HEK293 (cell line): ENCODE measurements at regions not wholly inside any gene's neighbourhood (a gene's known extent, or its start where the extent isn't known, plus 50 kb on each side); places are given as distances from the start of the nearest gene placed in this dataset.

Source experiments
- CTCF ChIA-PET: fragments of 350-600 bp; formaldehyde crosslinking; extraction: SDS; loops from one replicate; lab custom pipeline; 2021; ENCODE audit warnings: antibody characterized with exemption; lab: Yijun Ruan, JAX
- POLR2A ChIA-PET: fragments of 300-600 bp; formaldehyde crosslinking; extraction: SDS; loops from one replicate; lab custom pipeline; 2020; ENCODE audit warnings: antibody characterized with exemption, inconsistent platforms; lab: Yijun Ruan, JAX
- H3K27ac ChIP-seq: fragments of 200-500 bp; sonication (Bioruptor generic); 2 replicates; pipeline ENCODE4 v1.5.1; 2014; ENCODE audit warnings: low read depth, low read length, control low read depth, inconsistent platforms; ENCODE audit errors: extremely low read depth
- H3K36me3 ChIP-seq, 2 experiments: fragments of 200-500 bp in 1 of 2; sonication (Bioruptor generic) in 1 of 2; 1 replicate in 1 of 2; 2 replicates in 1 of 2; pipeline ENCODE4 v1.5.1; 2014 to 2017; ENCODE audit warnings: inconsistent platforms in 2 of 2, low read length in 2 of 2; ENCODE audit not compliant: control insufficient read depth in 2 of 2, insufficient read depth in 1 of 2
- H3K4me1 ChIP-seq: fragments of 200-500 bp; sonication (Bioruptor generic); 2 replicates; pipeline ENCODE4 v1.5.1; 2014; ENCODE audit warnings: mild to moderate bottlenecking, low read length, inconsistent platforms; ENCODE audit not compliant: control insufficient read depth, insufficient read depth
- H3K4me3 ChIP-seq: 2 replicates; pipeline ENCODE4 v1.5.1; 2011; ENCODE audit warnings: low read depth, mild to moderate bottlenecking, control low read depth, low read length, moderate library complexity
- H3K9me3 ChIP-seq: fragments of 200-500 bp; sonication (Bioruptor generic); 2 replicates; pipeline ENCODE4 v1.5.1; 2014; ENCODE audit warnings: low read depth, low read length, inconsistent platforms; ENCODE audit not compliant: control insufficient read depth, insufficient read depth
- ATF2 ChIP-seq: fragments of 450-650 bp; formaldehyde crosslinking; IDR thresholded peaks from 2 replicates; pipeline ENCODE4 v1.5.1; 2016; ENCODE audit warnings: missing biosample characterization, missing genetic modification characterization, low read depth
- BCL11A ChIP-seq: fragments of 450-650 bp; formaldehyde crosslinking; IDR thresholded peaks from 2 replicates; pipeline ENCODE4 v1.5.1; 2016; ENCODE audit warnings: low read depth, missing biosample characterization, missing genetic modification characterization
- EGR2 ChIP-seq: fragments of 450-650 bp; formaldehyde crosslinking; IDR thresholded peaks from 2 replicates; pipeline ENCODE4 v1.5.1; 2016; ENCODE audit warnings: low read depth, missing biosample characterization, missing genetic modification characterization
- GFI1B ChIP-seq: fragments of 450-650 bp; formaldehyde crosslinking; IDR thresholded peaks from 2 replicates; pipeline ENCODE4 v1.5.1; 2016; ENCODE audit warnings: missing biosample characterization, missing genetic modification characterization
- GLI2 ChIP-seq: fragments of 450-650 bp; formaldehyde crosslinking; IDR thresholded peaks from 2 replicates; pipeline ENCODE4; 2017; ENCODE audit warnings: missing biosample characterization, missing genetic modification characterization, low read depth, borderline replicate concordance
- HOXD13 ChIP-seq: sonication (generic); formaldehyde crosslinking; IDR thresholded peaks from 2 replicates; pipeline ENCODE4 v1.8.0; 2022; ENCODE audit warnings: missing genetic modification reagents, borderline replicate concordance
- KLF7 ChIP-seq: fragments of 450-650 bp; formaldehyde crosslinking; IDR thresholded peaks from 2 replicates; pipeline ENCODE4 v1.5.1; 2016; ENCODE audit warnings: missing biosample characterization, missing genetic modification characterization, borderline replicate concordance
- KLF9 ChIP-seq: fragments of 450-650 bp; formaldehyde crosslinking; IDR thresholded peaks from 2 replicates; pipeline ENCODE4 v1.5.1; 2016; ENCODE audit warnings: missing biosample characterization, missing genetic modification characterization, low read depth
- MEIS1 ChIP-seq: sonication (generic); formaldehyde crosslinking; IDR thresholded peaks from 2 replicates; pipeline ENCODE4 v1.8.1; 2022; ENCODE audit warnings: missing genetic modification reagents, mild to moderate bottlenecking, borderline replicate concordance
- MZF1 ChIP-seq: fragments of 450-650 bp; formaldehyde crosslinking; IDR thresholded peaks from 2 replicates; pipeline ENCODE4 v1.5.1; 2017; ENCODE audit warnings: missing biosample characterization, missing genetic modification characterization, borderline replicate concordance
- TRIM28 ChIP-seq: IDR thresholded peaks from 2 replicates; pipeline ENCODE4 v1.6.1; 2011; ENCODE audit warnings: low read length, control low read depth, borderline replicate concordance
- YY2 ChIP-seq: fragments of 450-650 bp; formaldehyde crosslinking; IDR thresholded peaks from 2 replicates; pipeline ENCODE4 v1.5.1; 2016; ENCODE audit warnings: missing biosample characterization, missing genetic modification characterization
- ZBTB20 ChIP-seq: fragments of 450-650 bp; formaldehyde crosslinking; IDR thresholded peaks from 2 replicates; pipeline ENCODE4 v1.5.1; 2016; ENCODE audit warnings: missing biosample characterization, missing genetic modification characterization
- ZBTB26 ChIP-seq: fragments of 450-650 bp; formaldehyde crosslinking; optimal IDR thresholded peaks from 2 replicates; pipeline ENCODE3; 2016; ENCODE audit warnings: missing biosample characterization, mild to moderate bottlenecking, missing genetic modification characterization
- ZFP3 ChIP-seq: fragments of 450-650 bp; formaldehyde crosslinking; IDR thresholded peaks from 2 replicates; pipeline ENCODE4 v1.5.1; 2016; ENCODE audit warnings: low read depth, missing biosample characterization, missing genetic modification characterization
- ZNF112 ChIP-seq: fragments of 450-650 bp; formaldehyde crosslinking; IDR thresholded peaks from 2 replicates; pipeline ENCODE4 v1.5.0; 2017; ENCODE audit warnings: missing biosample characterization, missing genetic modification characterization
- ZNF140 ChIP-seq: fragments of 450-650 bp; formaldehyde crosslinking; IDR thresholded peaks from 2 replicates; pipeline ENCODE4 v1.5.1; 2016; ENCODE audit warnings: missing biosample characterization, missing genetic modification characterization
- ZNF16 ChIP-seq: fragments of 450-650 bp; formaldehyde crosslinking; IDR thresholded peaks from 2 replicates; pipeline ENCODE4 v1.5.1; 2016; ENCODE audit warnings: low read depth, missing biosample characterization, missing genetic modification characterization
- ZNF19 ChIP-seq: fragments of 450-650 bp; formaldehyde crosslinking; IDR thresholded peaks from 2 replicates; pipeline ENCODE4; 2016; ENCODE audit warnings: missing biosample characterization, missing genetic modification characterization, low read depth
- ZNF214 ChIP-seq: fragments of 450-650 bp; formaldehyde crosslinking; IDR thresholded peaks from 2 replicates; pipeline ENCODE4 v1.5.1; 2017; ENCODE audit warnings: missing biosample characterization, mild to moderate bottlenecking, missing genetic modification characterization, borderline replicate concordance
- ZNF350 ChIP-seq: fragments of 450-650 bp; formaldehyde crosslinking; IDR thresholded peaks from 2 replicates; pipeline ENCODE4 v1.5.0; 2017; ENCODE audit warnings: missing biosample characterization, mild to moderate bottlenecking, missing genetic modification characterization
- ZNF449 ChIP-seq: fragments of 450-650 bp; formaldehyde crosslinking; IDR thresholded peaks from 2 replicates; pipeline ENCODE4 v1.5.1; 2017; ENCODE audit warnings: missing biosample characterization, mild to moderate bottlenecking, missing genetic modification characterization, moderate library complexity
- ZNF48 ChIP-seq: fragments of 450-650 bp; formaldehyde crosslinking; IDR thresholded peaks from 2 replicates; pipeline ENCODE4 v1.5.1; 2016; ENCODE audit warnings: missing biosample characterization, missing genetic modification characterization
- ZNF548 ChIP-seq: fragments of 450-650 bp; formaldehyde crosslinking; IDR thresholded peaks from 2 replicates; pipeline ENCODE4 v1.5.1; 2016; ENCODE audit warnings: missing biosample characterization, missing genetic modification characterization
- ZNF555 ChIP-seq: fragments of 450-650 bp; formaldehyde crosslinking; conservative IDR thresholded peaks from 2 replicates; pipeline ENCODE4 v1.5.1; 2017; ENCODE audit warnings: missing biosample characterization, mild to moderate bottlenecking, missing genetic modification characterization, inconsistent platforms
- ZNF621 ChIP-seq: fragments of 450-650 bp; formaldehyde crosslinking; IDR thresholded peaks from 2 replicates; pipeline ENCODE4 v1.5.1; 2017; ENCODE audit warnings: missing biosample characterization, missing genetic modification characterization
- ZNF664 ChIP-seq: fragments of 450-650 bp; formaldehyde crosslinking; IDR thresholded peaks from 2 replicates; pipeline ENCODE4 v1.5.1; 2016; ENCODE audit warnings: missing biosample characterization, missing genetic modification characterization
- ZNF707 ChIP-seq: fragments of 450-650 bp; formaldehyde crosslinking; IDR thresholded peaks from 2 replicates; pipeline ENCODE4 v1.5.1; 2016; ENCODE audit warnings: missing biosample characterization, missing genetic modification characterization
- ZNF785 ChIP-seq: fragments of 450-650 bp; formaldehyde crosslinking; IDR thresholded peaks from 2 replicates; pipeline ENCODE4 v1.5.1; 2016; ENCODE audit warnings: missing biosample characterization, missing genetic modification characterization
- ZSCAN23 ChIP-seq: fragments of 450-650 bp; formaldehyde crosslinking; IDR thresholded peaks from 2 replicates; pipeline ENCODE4 v1.5.1; 2016; ENCODE audit warnings: missing biosample characterization, missing genetic modification characterization
- TF ChIP-seq, protein P1 (sequence below): fragments of 450-650 bp; formaldehyde crosslinking; IDR thresholded peaks from 2 replicates; pipeline ENCODE4 v1.5.1; 2016; ENCODE audit warnings: missing biosample characterization, missing genetic modification characterization

DNA sequence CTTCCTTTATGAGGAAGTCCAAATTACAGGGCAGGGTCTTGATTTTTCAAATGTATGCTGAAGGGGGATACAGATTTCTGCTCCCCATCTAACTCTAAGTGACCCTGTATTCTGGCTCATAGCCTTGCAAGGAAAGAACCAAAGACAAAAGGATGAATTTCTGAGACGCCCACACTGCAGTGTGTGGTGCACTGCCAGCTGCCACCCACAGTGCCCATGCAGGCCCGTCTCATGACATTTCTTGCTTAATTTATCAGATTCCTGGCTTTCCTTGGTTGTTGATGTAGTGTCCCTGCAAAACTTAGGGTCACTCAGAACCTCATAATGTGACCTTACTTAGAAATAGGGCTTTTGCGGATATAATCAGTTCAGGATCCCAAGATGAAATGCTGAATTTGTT, 68.0 kb downstream of the CBLN4 start:
- Histone ChIP-seq H3K27ac (no peak overlapping the region), H3K36me3 (no peaks in the 10 kb centered on the region), H3K9me3 (no peaks in the 10 kb centered on the region), H3K4me1 (no peaks in the 10 kb centered on the region), H3K4me3 (no peak overlapping the region)
- TF ChIP-seq KLF7 (tag by site-specific recombination) = no peak
- no peak for TF ChIP-seq ZBTB26 (tag by site-specific recombination)
- no peak for TF ChIP-seq ZNF555
- no peak for TF ChIP-seq ZFP3 (tag by site-specific recombination)
- no peak for TF ChIP-seq MEIS1 (CRISPR knock-in tag)
- no peak for TF ChIP-seq ZNF214 (tag by site-specific recombination)
- no peak for TF ChIP-seq ZSCAN23 (tag by site-specific recombination)
- TF ChIP-seq ZBTB20 (tag by site-specific recombination) = no peak
- TF ChIP-seq GLI2 = no peak
- no peak for TF ChIP-seq HOXD13
- no peak for TF ChIP-seq EGR2 (tag by site-specific recombination)
- no peak for TF ChIP-seq YY2
- TF ChIP-seq BCL11A (tag by site-specific recombination) = no peak
- no peak for TF ChIP-seq ZNF350 (tag by site-specific recombination)
- no peak for TF ChIP-seq GFI1B (tag by site-specific recombination)
- no peak for TF ChIP-seq ZNF48 (tag by site-specific recombination)
- no peak for TF ChIP-seq ATF2 (tag by site-specific recombination)
- TF ChIP-seq ZNF707 (tag by site-specific recombination) = no peak
- POLR2A ChIA-PET = no interaction called here
- CTCF ChIA-PET = no interaction called here

DNA sequence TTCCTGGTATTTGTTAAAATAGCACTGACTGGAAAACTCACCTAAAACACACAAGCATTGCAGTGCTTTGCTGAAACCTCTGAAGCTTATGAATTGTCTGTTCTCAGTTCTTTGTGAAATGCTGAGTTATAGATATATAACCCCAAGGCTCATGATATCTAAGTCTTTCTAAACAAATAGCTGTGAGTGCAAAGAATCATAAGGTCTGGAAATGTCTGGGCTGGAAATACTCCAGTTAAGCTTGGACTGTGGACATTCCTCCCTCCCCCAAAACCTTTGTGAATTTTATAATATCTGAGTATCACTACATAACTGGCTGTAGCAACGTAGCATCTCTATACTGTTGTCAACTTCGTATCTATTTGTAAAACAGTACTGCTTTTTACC, 69.1 kb downstream of the CBLN4 start:
- Histone ChIP-seq H3K4me3 (no peak overlapping the region), H3K27ac (no peak overlapping the region), H3K4me1 (no peaks in the 10 kb centered on the region), H3K9me3 (no peaks in the 10 kb centered on the region), H3K36me3 (no peaks in the 10 kb centered on the region)
- ChIA-PET POLR2A (no interaction called here), CTCF (no interaction called here)
- no peak for TF ChIP-seq ZNF19 (tag by site-specific recombination)
- TF ChIP-seq MZF1 (tag by site-specific recombination) = no peak
- TF ChIP-seq KLF9 (tag by site-specific recombination) = no peak
- no peak for TF ChIP-seq ZBTB26 (tag by site-specific recombination)
- no peak for TF ChIP-seq ZNF16
- TF ChIP-seq ZNF621 (tag by site-specific recombination) = no peak
- TF ChIP-seq, protein P1, sequence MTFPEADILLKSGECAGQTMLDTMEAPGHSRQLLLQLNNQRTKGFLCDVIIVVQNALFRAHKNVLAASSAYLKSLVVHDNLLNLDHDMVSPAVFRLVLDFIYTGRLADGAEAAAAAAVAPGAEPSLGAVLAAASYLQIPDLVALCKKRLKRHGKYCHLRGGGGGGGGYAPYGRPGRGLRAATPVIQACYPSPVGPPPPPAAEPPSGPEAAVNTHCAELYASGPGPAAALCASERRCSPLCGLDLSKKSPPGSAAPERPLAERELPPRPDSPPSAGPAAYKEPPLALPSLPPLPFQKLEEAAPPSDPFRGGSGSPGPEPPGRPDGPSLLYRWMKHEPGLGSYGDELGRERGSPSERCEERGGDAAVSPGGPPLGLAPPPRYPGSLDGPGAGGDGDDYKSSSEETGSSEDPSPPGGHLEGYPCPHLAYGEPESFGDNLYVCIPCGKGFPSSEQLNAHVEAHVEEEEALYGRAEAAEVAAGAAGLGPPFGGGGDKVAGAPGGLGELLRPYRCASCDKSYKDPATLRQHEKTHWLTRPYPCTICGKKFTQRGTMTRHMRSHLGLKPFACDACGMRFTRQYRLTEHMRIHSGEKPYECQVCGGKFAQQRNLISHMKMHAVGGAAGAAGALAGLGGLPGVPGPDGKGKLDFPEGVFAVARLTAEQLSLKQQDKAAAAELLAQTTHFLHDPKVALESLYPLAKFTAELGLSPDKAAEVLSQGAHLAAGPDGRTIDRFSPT (tag by site-specific recombination) = no peak
- TF ChIP-seq GFI1B (tag by site-specific recombination) = no peak
- TF ChIP-seq ZNF112 (tag by site-specific recombination) = no peak
- TF ChIP-seq TRIM28 = no peak
- TF ChIP-seq ZNF140 (tag by site-specific recombination) = no peak
- no peak for TF ChIP-seq ZNF785
- TF ChIP-seq ZNF449 (tag by site-specific recombination) = no peak
- no peak for TF ChIP-seq ZNF548 (tag by site-specific recombination)
- TF ChIP-seq ZNF664 = no peak
